Anterior cingulate cortex (tissue), 58 donors: ENCODE measurements at regions not wholly inside any gene's neighbourhood (a gene's known extent, or its start where the extent isn't known, plus 50 kb on each side); places are given as distances from the start of the nearest gene placed in this dataset.
A peak's percentile ranks its signal among the peaks of the same experiment; 100 is the strongest.
"Not testable (repeated sequence)": the region's sequence is repeated elsewhere in the genome, so short reads cannot be mapped to it uniquely, and the experiment has no call there.

ENCODE experiments used
- DNase-seq, 58 donors: peaks; one replicate each; lab custom pipeline; 2025; lab: John Stamatoyannopoulos, UW

- no peak for DNase-seq
Measured at GRCh38 chrY:7731651-7732050, 820.1 kb upstream of the AMELY start.

- DNase-seq = no peak
Measured at GRCh38 chrY:7730664-7731063, 819.1 kb upstream of the AMELY start.

- DNase-seq = no peak
Measured at GRCh38 chrY:7730071-7730470, 818.5 kb upstream of the AMELY start.

GRCh38 chrY:7729318-7730011, 817.9 kb upstream of the AMELY start:
- DNase-seq = peak in 11 of 58 donors; percentile 0 to 9 (median 0)

- DNase-seq = peak in 6 of 58 donors; percentile 0 to 9 (median 0)
Measured at GRCh38 chrY:7728935-7729317, 817.4 kb upstream of the AMELY start.

GRCh38 chrY:7725791-7726460, 814.4 kb upstream of the AMELY start:
- peak in 16 of 58 donors; percentile 0 to 41 (median 2) for DNase-seq

GRCh38 chrY:7723991-7724632, 812.6 kb upstream of the AMELY start:
- peak in 11 of 58 donors; percentile 0 to 6 (median 0) for DNase-seq

GRCh38 chrY:7723127-7723526, 811.6 kb upstream of the AMELY start:
- no peak for DNase-seq

- DNase-seq = peak in 2 of 58 donors; percentile 0
Measured at GRCh38 chrY:7722566-7722965, 811.0 kb upstream of the AMELY start.

- no peak for DNase-seq
Measured at GRCh38 chrY:7720974-7721373, 809.4 kb upstream of the AMELY start.

- DNase-seq = peak in 10 of 58 donors; percentile 0 to 48 (median 0)
Measured at GRCh38 chrY:7719271-7719670, 807.7 kb upstream of the AMELY start.

GRCh38 chrY:7718626-7719025, 807.1 kb upstream of the AMELY start:
- DNase-seq = no peak

- DNase-seq = peak in 1 of 58 donors; percentile 0
Measured at GRCh38 chrY:7718126-7718525, 806.6 kb upstream of the AMELY start.

- DNase-seq = peak in 1 of 58 donors; percentile 0
Measured at GRCh38 chrY:7714426-7714825, 802.9 kb upstream of the AMELY start.

GRCh38 chrY:7713738-7714137, 802.2 kb upstream of the AMELY start:
- DNase-seq = not testable (repeated sequence)

GRCh38 chrY:7712289-7712688, 800.7 kb upstream of the AMELY start:
- no peak for DNase-seq

- no peak for DNase-seq
Measured at GRCh38 chrY:7703578-7704140, 792.1 kb upstream of the AMELY start.

GRCh38 chrY:7702481-7702880, 790.9 kb upstream of the AMELY start:
- DNase-seq = no peak

GRCh38 chrY:7701676-7702075, 790.1 kb upstream of the AMELY start:
- no peak for DNase-seq

GRCh38 chrY:7697506-7697905, 786.0 kb upstream of the AMELY start:
- DNase-seq = peak in 1 of 58 donors; percentile 0

GRCh38 chrY:7692701-7693100, 781.1 kb upstream of the AMELY start:
- no peak for DNase-seq
